B cell (primary cell): ENCODE measurements at regions not wholly inside any gene's neighbourhood (a gene's known extent, or its start where the extent isn't known, plus 50 kb on each side); places are given as distances from the start of the nearest gene placed in this dataset.

Experiments used
- ATAC-seq: fragments of 200-7000 bp; cut with Tn5 transposase; one replicate; pipeline ENCODE4 v1.10.0; 2021; ENCODE audit warnings: low read depth, mild to moderate bottlenecking, moderate number of reproducible peaks, moderate library complexity
- CTCF ChIA-PET: fragments of 350-600 bp; sonication (Branson Sonifier 250); formaldehyde crosslinking; loops from one replicate; lab custom pipeline; 2021; ENCODE audit warnings: antibody characterized with exemption, inconsistent platforms; lab: Charles Lee
- POLR2A ChIA-PET: fragments of 350-600 bp; sonication (Branson Sonifier 250); formaldehyde crosslinking; loops from one replicate; lab custom pipeline; 2021; ENCODE audit warnings: antibody characterized with exemption; lab: Charles Lee
- DNase-seq: peaks from one replicate; pipeline ENCODE4 v3.0.0; 2013
- H2AFZ ChIP-seq: 2 replicates; pipeline ENCODE4 v1.6.1; 2012; ENCODE audit warnings: mild to moderate bottlenecking, low read depth, low read length; ENCODE audit not compliant: insufficient read depth, poor library complexity, severe bottlenecking
- H3K27ac ChIP-seq, 2 donors: 1 replicate in 1 of 2; 2 replicates in 1 of 2; pipeline ENCODE4 v1.5.1; 2012 to 2013; ENCODE audit warnings: low read length in 2 of 2, mild to moderate bottlenecking in 2 of 2, moderate library complexity in 1 of 2
- H3K27me3 ChIP-seq, 4 experiments: fragments of 200-600 bp in 1 of 4; sonication (generic) in 1 of 4; replicated peaks in 1 of 4; 1 replicate in 2 of 4; 2 replicates in 2 of 4; pipeline versions ENCODE4 v1.6.1 to v1.7.0; 2013 to 2016; ENCODE audit warnings: low read length in 3 of 4, mild to moderate bottlenecking in 2 of 4, mixed read lengths in 1 of 4, moderate library complexity in 1 of 4; ENCODE audit not compliant: insufficient read depth in 4 of 4, control insufficient read depth in 3 of 4; ENCODE audit errors: control extremely low read depth in 1 of 4
- H3K36me3 ChIP-seq, 2 experiments: replicated peaks in 1 of 2; 1 replicate in 1 of 2; 2 replicates in 1 of 2; pipeline versions ENCODE4 v1.6.1 to v1.7.1; 2013; ENCODE audit warnings: low read length in 1 of 2; ENCODE audit not compliant: insufficient read depth in 2 of 2, control insufficient read depth in 1 of 2; ENCODE audit errors: control extremely low read depth in 1 of 2, extremely low read depth in 1 of 2
- H3K4me1 ChIP-seq, 2 donors: fragments of 200-600 bp in 1 of 2; sonication (generic) in 1 of 2; 1 replicate in 1 of 2; 2 replicates in 1 of 2; pipeline versions ENCODE4 v1.5.1 to v1.6.1; 2013 to 2017; ENCODE audit warnings: low read length in 2 of 2; ENCODE audit not compliant: control insufficient read depth in 2 of 2, insufficient read depth in 2 of 2
- H3K4me2 ChIP-seq: replicated peaks from 2 replicates; pipeline ENCODE3; 2012; ENCODE audit warnings: mild to moderate bottlenecking, low read depth, low read length; ENCODE audit not compliant: poor library complexity, severe bottlenecking
- H3K4me3 ChIP-seq, 5 experiments: fragments of 200-600 bp in 1 of 5; sonication (generic) in 1 of 5; 1 replicate in 3 of 5; 2 replicates in 2 of 5; pipeline versions ENCODE4 v1.5.1 to v1.7.0; 2011 to 2016; ENCODE audit warnings: low read length in 4 of 5, mild to moderate bottlenecking in 4 of 5, low read depth in 2 of 5, control low read depth in 1 of 5, moderate library complexity in 1 of 5; ENCODE audit not compliant: insufficient read depth in 1 of 5; ENCODE audit errors: control extremely low read depth in 1 of 5, extremely low read depth in 1 of 5
- H3K79me2 ChIP-seq: fragments of 200-600 bp; sonication (generic); one replicate; pipeline ENCODE4 v1.6.0; 2016; ENCODE audit warnings: low read length; ENCODE audit not compliant: control insufficient read depth, insufficient read depth
- H3K9ac ChIP-seq: fragments of 200-600 bp; sonication (generic); 2 replicates; pipeline ENCODE4 v1.6.1; 2017; ENCODE audit warnings: mild to moderate bottlenecking, low read length, moderate library complexity
- H3K9me3 ChIP-seq, 3 donors: one replicate each; pipeline versions ENCODE4 v1.6.1 to v1.7.1; 2013; ENCODE audit warnings: low read length in 2 of 3; ENCODE audit not compliant: control insufficient read depth in 2 of 3, insufficient read depth in 1 of 3; ENCODE audit errors: control extremely low read depth in 1 of 3
- H4K20me1 ChIP-seq: 2 replicates; pipeline ENCODE4 v1.6.0; 2012; ENCODE audit warnings: mild to moderate bottlenecking, low read length; ENCODE audit not compliant: insufficient read depth, control insufficient read depth, poor library complexity, severe bottlenecking
- H3K27ac Mint-ChIP-seq: one replicate; pipeline ENCODE4 v1.8.0; 2021; ENCODE audit warnings: mixed read lengths
- H3K27me3 Mint-ChIP-seq: one replicate; pipeline ENCODE4 v1.8.0; 2021; ENCODE audit warnings: mixed read lengths
- H3K4me1 Mint-ChIP-seq: one replicate; pipeline ENCODE4 v1.8.0; 2021; ENCODE audit warnings: mixed read lengths
- H3K4me3 Mint-ChIP-seq: one replicate; pipeline ENCODE4 v1.8.0; 2021; ENCODE audit warnings: mixed read lengths
- H3K9me3 Mint-ChIP-seq: one replicate; pipeline ENCODE4 v1.8.0; 2022; ENCODE audit warnings: mixed read lengths; ENCODE audit not compliant: insufficient read depth
- EZH2 ChIP-seq: IDR thresholded peaks from 2 replicates; pipeline ENCODE4 v1.6.1; 2012; ENCODE audit warnings: borderline replicate concordance, low read depth, mild to moderate bottlenecking, moderate library complexity, low read length; ENCODE audit not compliant: insufficient read depth, poor library complexity, severe bottlenecking
- WGBS: methylation state at CpG from one replicate; pipeline ENCODE4 v1.1.5; 2013; ENCODE audit warnings: missing lambda C conversion rate; ENCODE audit not compliant: insufficient coverage; 5-methylcytosine and 5-hydroxymethylcytosine counted together
- intact Hi-C: fragments of 100-400 bp; cut with micrococcal nuclease; formaldehyde crosslinking; loops from one replicate; pipeline ENCODE4 v1.10.0; 2022
- TF ChIP-seq, protein P1 (sequence below): fragments of 200-600 bp; IDR thresholded peaks from one replicate; pipeline ENCODE4 v1.8.0; 2022; ENCODE audit warnings: antibody characterized with exemption, mild to moderate bottlenecking

DNA sequence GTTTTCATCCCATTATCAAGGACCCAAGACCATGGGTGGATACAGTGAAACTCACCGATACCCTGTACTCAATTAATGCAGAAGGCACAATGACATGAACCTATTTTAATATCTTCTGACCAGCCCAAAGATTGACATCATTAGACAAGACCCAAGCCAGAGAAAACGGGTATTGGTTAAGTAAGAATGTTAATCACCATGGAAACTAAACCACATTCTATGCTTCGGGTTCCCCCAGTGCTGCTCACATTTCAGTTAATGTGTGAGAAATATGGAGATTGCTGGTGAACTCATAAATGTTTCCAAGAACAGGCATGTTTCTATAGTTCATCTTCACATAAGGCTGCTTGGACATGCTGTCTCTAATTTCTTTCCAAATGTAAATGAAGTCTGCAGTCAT lies 77.0 kb downstream of the IRX2 start:
- H3K9me3 Mint-ChIP-seq = peaks cover 7% of the 10 kb centered on the region
- intact Hi-C loops = no loop called here
- POLR2A ChIA-PET = no interaction called here
- H3K27ac Mint-ChIP-seq = no peak overlapping the region
- no peaks in the 10 kb centered on the region for H4K20me1 ChIP-seq
- peaks cover 0 to 34% (median 4%) of the 10 kb centered on the region in 3 donors for H3K9me3 ChIP-seq
- no peak overlapping the region for H3K9ac ChIP-seq
- 100% methylated on average over 1 of the region's 3 CpGs for WGBS
- H2AFZ ChIP-seq = no peak overlapping the region
- CTCF ChIA-PET = no interaction called here
- ATAC-seq (no peak), DNase-seq (no peak)
- H3K27ac ChIP-seq = no peak overlapping the region
- H3K4me2 ChIP-seq = no peak overlapping the region
- H3K4me3 ChIP-seq = no peak overlapping the region
- no peaks in the 10 kb centered on the region for H3K36me3 ChIP-seq
- H3K4me3 Mint-ChIP-seq = no peak overlapping the region
- no peaks in the 10 kb centered on the region for H3K27me3 ChIP-seq
- no peaks in the 10 kb centered on the region for H3K4me1 ChIP-seq
- no peaks in the 10 kb centered on the region for H3K27me3 Mint-ChIP-seq
- TF ChIP-seq EZH2 = no peak
- TF ChIP-seq, protein P1, sequence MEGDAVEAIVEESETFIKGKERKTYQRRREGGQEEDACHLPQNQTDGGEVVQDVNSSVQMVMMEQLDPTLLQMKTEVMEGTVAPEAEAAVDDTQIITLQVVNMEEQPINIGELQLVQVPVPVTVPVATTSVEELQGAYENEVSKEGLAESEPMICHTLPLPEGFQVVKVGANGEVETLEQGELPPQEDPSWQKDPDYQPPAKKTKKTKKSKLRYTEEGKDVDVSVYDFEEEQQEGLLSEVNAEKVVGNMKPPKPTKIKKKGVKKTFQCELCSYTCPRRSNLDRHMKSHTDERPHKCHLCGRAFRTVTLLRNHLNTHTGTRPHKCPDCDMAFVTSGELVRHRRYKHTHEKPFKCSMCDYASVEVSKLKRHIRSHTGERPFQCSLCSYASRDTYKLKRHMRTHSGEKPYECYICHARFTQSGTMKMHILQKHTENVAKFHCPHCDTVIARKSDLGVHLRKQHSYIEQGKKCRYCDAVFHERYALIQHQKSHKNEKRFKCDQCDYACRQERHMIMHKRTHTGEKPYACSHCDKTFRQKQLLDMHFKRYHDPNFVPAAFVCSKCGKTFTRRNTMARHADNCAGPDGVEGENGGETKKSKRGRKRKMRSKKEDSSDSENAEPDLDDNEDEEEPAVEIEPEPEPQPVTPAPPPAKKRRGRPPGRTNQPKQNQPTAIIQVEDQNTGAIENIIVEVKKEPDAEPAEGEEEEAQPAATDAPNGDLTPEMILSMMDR = no peak
- no peaks in the 10 kb centered on the region for H3K4me1 Mint-ChIP-seq
- no peaks in the 10 kb centered on the region for H3K79me2 ChIP-seq

DNA sequence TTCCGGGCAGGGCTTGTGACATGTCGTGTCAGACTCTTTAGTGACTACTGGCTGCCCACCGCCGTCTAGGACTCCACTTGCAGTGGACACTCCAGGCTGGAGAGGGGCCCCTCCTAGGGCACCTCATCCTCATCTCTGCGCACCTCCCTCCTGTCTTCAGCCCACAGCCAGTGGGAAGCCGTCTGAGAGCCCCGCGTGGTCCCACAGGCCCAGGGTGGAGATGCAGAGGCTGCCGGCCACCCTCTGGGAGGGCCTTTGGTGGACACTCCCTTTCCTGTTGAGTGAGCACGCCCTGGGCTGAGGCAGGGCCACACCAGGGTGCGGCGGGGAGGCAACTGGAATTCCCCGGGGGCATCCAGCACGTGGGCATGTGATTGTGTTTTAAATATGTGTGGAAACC lies 80.5 kb downstream of the IRX2 start:
- ChIA-PET POLR2A (no interaction called here), CTCF (no interaction called here)
- Histone ChIP-seq H3K4me3 (no peak overlapping the region), H3K9ac (no peak overlapping the region), H3K27me3 (no peaks in the 10 kb centered on the region), H3K79me2 (no peaks in the 10 kb centered on the region), H3K36me3 (no peaks in the 10 kb centered on the region), H4K20me1 (no peaks in the 10 kb centered on the region), H3K4me1 (no peaks in the 10 kb centered on the region), H2AFZ (no peak overlapping the region), H3K4me2 (no peak overlapping the region), H3K9me3 (peaks cover 0 to 36% (median 0%) of the 10 kb centered on the region in 3 donors), H3K27ac (no peak overlapping the region)
- Mint-ChIP-seq H3K4me3 (no peak overlapping the region), H3K9me3 (peaks cover 2% of the 10 kb centered on the region), H3K27ac (no peak overlapping the region), H3K4me1 (no peaks in the 10 kb centered on the region), H3K27me3 (no peaks in the 10 kb centered on the region)
- TF ChIP-seq, protein P1 = no peak
- TF ChIP-seq EZH2 = no peak
- no peak for DNase-seq
- no peak for ATAC-seq
- WGBS = 89% methylated on average over 10 of the region's 14 CpGs
- intact Hi-C loops = no loop called here
